ENCODE measurements at regions not wholly inside any gene's neighbourhood (a gene's known extent, or its start where the extent isn't known, plus 50 kb on each side); places are given as distances from the start of the nearest gene placed in this dataset.
"Not testable (repeated sequence)": the region's sequence is repeated elsewhere in the genome, so short reads cannot be mapped to it uniquely, and the experiment has no call there.

DNA sequence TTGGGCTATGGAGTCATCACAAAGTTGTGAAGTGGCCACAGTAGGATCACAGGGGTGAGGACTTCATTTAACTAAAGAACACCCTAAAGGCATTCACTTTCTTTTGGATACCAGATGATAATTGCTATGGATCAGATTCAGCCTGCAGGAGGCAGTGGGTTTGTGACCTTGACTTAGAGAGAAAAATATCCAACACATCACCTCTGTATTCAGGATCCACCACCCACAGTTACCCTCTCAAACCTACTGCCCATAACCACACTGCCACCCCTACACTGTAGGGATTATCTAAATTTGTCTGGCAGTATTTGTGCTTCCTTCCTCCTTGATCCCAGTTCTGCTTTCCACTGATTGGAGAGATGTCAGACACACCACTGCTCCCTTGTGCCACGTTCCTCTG, 269.4 kb downstream of the MYCN start:
- no peak for FAIRE-seq

DNA sequence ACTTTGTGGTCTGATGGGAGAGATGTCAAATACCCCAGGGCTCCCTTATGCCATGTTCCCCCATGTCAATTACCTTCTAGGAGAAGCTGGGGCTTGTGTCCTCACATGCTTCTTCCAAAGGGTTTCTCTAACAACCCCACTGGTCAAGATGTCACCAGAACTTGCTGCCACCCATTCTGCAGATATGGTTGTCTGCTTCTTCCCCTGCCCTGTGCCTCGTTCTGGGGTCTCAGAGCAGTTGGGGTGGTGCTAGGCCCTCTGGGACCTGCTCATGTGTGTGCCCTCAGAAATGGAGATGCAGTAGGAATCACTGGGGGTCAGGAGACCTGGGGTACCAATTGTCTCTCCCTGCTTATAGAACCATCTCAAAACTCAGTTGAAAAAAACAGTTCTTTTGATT, 268.6 kb downstream of the MYCN start:
- no peak for FAIRE-seq

DNA sequence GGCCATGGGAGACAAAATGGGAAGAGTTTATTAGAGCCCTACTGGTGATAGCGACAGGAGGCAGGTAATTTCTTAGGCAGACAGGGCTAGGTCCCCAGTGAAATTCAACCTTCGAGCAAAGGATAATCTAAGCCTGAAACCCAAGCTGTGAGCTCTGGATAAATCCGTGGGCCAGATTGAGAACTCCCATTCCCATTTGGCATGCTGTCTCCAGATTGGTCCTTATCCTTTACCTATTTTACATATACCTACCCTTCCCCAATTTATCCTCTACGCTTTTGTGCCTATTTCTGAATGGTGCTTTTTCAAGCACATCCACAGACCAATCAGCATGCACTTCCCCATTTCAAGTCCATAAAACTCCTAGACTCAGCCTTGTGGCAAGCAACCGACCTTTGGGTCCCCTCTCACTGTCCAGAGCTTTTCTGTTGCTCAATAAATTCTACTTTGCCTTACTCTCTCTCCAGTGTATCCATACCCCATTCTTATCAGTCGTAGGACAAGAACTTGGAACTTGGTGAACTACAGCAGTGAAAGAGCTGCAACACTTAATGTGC, 268.0 kb downstream of the MYCN start:
- no peak for FAIRE-seq

DNA sequence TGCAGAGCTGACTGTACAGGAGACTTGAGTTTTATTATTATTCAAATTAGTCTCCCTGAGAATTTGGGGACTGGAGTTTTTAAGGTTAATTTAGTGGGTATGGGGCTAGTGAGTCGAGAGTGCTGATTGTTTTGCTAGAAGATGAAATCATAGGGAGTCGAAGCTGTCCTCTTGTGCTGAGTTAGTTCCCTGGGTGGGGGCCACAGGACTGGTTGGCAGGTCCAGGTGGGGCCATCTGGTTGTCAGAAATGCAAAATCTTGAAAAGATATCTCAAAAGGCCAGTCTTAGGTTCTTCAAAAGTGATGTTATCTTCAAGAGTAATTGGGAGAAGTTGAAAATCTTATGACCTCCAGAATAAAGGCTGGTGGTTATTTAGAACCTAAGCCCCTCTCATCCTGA, 267.3 kb downstream of the MYCN start:
- FAIRE-seq, result no peak

DNA sequence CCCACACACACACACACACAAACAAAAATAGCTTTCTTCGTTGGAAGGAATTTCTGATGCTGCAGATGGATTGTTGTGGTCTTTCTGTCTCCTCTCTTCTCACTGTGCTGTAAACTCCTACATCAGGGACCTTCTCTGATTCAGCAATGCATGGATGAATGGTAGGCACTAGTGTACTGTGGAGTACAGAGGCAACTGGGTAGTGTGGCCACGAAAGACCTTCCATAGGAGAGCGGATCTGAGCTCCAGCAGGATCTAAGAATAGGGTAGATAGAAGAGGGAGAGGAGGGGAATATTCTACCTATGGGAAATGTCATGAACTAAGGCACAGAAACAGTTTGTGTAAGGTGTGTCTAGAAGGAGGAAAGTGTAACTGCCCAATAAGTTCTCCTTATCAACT, 266.8 kb downstream of the MYCN start:
- FAIRE-seq, result no peak

DNA sequence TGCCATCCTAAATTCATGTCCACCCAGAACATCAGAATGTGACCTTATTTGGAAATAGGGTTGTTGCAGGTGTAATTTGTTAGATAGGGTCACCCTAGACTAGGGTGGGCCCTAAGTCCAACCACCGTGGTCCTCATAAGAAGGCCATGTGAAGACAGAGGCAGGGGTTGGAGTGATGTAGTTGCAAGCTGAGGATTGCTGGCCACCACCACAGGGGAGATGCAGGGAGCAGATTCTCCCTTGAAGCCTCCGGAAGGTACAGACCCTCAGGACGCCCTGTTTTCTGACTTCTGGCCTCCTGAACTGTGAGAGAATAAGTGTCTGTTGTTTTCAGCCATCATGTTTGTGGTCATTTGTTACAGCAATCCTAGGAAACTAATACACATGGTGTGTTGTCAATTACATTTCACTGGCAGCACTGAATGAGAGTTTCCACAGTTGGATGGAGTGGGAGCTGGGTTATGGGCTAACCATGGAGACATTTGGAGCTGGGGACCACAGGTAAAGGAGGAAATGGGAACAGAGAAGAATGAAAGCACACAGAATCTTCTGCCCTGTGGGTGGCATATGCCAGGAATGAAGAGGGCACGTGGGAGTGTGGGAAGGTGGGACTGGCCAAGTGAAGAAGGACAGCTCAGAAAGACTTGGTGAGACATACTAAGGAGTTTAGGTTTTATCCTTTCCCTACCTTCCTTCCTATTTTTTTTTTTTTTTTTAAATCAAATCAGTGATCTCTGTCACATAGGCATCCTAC, 266.0 kb downstream of the MYCN start:
- no peak for FAIRE-seq

DNA sequence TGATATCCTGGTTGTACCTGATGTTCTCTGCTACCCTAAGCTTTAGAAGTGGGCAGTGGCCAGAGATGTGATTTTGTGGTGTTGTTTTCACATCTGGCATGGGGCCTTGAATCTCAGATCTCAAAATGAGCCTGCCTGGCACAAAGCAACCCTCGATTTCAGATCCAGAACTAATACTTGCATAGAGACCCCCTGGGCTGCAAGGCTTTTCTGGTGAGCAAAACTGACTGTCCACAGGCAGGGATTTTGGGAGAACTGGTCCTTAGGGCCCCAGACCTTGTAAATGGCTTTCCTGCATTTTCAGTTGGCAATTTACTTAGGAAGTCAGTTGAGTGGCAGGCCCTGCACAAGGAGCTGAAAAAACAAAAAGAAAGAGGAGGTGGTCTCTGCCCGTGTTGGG, 265.3 kb downstream of the MYCN start:
- no peak for FAIRE-seq

DNA sequence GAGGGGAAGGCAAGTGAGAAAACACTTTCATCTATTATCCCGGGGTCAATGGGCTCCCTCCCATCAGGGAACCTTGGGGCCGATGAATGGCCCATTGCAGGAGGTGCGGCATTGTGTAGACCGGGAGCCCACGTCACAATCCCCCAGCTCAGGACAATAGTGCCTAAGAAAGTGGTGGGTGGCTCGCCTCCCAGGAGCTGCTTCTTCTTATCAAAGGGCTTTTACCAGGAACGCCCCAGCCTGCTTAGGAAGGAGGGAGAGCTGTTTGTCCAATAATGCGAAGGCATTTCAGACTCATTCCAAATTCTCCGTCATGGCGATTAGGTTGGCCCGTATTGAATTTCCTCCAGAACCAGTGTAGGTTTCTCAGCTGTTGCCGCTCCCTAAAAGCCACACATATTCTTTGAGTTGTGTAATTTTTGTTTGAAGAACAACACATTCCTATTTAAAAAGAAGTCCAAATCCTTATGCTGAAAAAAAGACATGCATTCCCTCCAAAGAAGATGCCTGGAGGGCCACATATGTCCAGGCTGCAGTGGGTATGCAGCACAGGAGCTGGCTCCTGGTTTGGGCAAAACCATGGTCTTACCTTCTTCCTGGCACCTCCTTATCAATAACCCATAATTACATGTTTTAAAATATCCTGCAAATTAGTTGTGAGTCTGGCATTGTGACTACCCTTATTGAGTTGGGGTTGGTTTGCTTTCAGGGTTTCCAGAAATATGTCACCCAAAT, 264.7 kb downstream of the MYCN start:
- no peak for FAIRE-seq

DNA sequence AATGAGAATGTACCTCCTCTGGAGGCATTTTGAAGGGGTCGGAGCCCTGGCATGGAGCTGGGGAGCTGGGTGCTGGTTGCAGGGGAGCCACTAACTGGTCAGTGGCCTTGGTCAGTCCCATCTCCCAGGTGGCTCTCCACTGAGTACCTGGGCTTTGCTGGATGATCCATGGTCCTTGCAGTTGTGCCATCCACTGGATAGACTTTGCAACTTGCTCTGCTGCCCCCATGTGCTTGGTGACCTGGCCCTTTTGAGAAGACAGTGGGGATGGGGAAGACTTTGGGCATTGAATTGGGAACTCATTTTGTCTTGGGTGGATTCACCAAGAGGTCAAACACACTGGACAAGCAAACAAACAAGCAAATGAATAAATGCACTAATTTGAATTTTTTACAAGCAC, 263.9 kb downstream of the MYCN start:
- no peak for FAIRE-seq

DNA sequence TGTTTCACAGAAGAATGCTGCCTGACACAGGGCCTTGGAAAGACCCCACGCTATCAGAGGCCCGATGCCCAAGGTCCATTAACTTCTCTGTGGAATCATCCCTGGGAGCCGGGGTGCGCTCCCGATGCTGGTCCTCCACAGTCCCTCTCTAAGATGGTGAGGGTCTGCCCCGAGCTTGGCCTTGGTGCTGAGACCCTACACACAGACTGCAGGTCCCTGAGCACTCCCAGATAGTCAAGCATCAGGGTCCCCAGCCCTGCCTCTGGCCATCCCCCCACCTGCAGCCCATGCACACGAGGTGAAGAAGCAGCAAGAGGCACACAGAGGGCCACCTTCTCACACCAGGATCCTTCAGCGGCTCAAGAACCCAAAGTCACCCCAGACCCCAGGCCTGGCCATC, 263.3 kb downstream of the MYCN start:
- no peak for FAIRE-seq

DNA sequence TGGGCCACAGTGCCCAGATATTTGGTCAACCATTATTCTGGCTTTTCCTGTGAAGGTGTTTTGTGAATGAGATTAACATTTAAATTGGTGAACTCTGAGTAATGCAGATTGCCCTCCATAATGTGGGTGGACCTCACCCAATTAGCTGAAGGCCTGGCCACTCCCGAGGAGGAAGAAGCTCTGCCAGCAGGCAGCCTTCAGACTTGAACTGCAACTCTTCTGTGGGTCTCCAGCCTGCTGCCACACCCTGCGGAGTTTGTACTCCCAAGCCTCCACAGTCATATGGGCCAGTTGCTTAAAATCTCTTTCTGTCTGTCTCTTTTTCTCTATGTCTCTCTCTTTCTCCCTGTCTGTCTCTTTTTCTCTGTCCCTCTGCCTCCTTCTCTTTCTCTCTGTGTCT, 262.7 kb downstream of the MYCN start:
- no peak for FAIRE-seq

DNA sequence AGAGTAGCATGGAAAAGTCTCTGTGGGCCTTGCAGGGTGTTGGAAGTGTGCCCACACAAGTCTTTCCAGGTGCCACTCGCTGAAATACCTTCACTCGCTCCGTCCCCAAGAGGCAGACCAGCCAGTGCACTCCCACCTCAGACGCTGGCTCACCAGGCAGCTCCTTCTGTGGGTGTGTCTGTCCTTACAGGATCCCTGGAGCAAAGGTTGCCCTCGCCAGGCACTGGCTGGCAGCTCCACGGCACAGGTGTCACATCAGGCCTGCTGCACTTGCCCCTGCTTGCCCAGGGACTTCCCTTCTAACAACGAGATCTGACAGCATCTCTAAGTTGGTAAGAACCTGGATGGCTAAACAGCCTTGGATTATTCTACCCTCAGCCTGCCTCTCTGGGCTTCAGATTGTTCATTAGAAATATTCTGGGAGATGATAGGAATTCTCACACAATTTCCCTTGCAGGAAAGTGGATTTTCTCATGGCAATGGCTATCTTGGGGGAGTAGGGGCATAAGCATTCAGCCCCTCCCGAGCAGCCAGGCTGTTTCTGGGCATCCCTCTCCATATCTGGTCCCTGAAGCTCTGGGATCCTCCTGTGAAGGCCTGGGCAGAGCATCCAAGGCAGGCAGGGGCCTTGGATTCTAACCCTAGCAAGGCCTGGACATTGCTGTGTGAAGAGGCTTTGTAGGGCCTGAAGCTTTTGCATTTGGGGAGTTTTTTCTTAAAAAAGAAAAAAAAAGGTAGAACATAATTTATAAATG, 262.1 kb downstream of the MYCN start:
- no peak for FAIRE-seq

DNA sequence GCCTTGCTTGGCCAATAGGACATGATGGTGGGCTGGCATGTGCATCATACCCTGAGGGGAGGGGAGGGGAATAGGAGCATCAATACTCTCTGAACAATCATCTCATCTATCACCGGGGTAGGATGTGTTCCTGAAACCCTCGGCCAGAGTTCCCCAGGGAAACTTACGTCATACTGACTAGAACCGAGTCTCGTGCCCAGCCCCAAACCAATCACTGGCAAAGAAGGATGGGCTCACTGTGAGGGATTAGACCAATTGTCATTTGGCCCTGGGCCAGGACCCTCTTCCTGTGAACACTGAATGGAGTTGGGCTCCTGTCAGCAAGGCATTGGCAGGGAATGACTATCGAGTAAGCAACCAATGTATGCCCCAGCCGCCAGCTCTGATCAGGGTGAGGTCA, 261.5 kb downstream of the MYCN start:
- no peak for FAIRE-seq

DNA sequence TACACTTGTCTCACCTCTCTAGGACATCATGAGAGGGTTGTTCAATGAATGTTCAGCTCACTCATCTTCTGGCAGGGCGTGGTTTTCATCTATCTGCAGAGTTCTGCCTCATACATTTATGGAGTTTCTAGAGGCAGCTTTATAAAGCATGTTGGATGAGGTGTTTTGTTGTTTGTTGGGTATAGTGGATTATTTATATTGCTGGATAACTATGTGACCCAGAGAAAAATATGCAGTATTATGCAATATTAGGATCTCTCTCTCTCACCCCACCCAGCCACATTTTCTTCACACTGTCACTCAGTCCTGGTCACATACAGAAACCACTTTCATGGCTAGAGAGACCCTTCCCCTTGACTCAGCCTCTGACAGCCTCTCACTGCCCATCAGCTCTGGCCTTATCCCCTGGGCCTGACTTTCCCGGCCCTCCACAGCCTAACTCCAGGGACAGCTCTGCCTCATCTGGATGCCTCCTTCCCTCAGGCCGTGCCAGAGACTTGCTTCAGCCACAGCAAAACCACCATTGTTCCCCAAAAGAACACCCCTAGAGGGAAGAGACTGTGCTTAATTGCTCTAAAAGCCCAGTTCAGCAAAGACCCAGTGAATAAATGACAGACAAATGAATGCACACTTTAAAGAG, 260.3 kb downstream of the MYCN start:
- FAIRE-seq, result no peak

DNA sequence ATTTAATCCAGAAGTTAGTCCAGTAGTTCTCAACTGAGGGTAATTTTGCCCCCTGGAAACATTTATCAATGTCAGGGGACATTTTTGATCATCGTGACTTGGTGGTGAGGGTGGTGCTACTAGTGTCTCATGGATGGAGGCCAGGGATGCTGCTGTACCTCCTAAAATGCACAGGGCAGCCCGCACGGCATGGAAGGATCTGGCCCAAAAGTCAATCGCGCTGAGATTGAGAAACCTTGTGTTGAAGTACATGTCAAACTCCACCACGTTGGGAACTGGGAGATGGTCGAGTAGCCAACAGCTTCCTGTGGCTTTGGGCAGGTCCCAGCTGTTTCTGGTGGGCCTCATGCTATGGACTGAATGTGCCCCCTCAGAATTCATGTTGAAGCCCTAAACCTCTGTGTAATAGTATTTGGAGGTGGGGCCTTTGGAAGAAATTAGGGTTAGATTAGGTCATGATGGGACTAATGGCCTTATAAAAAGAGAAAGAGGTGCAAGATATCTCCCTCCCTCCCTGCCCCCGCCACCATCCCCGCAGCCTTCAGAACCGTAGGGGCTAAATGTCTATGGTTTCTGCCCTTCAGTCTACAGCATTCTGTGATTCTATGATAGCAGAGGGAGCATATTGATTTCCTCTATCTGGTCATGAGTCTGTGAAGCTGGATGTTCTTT, 259.7 kb downstream of the MYCN start:
- FAIRE-seq, result no peak

DNA sequence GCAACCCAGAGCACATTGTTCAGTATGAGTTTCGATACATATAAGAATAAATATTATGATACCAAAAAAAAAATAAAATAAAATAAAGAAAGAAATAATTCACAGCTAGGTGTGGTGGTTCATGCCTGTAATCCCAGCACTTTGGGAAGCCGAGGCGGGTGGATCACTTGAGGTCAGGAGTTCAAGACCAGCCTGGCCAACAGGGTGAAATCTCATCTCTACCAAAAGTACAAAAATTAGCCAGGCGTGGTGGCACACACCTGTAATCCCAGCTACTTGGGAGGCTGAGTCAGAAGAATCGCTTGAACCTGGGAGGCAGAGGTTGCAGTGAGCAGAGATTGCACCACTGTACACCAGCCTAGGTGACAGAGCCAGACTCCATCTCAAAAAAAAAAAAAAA, 258.9 kb downstream of the MYCN start:
- not testable (repeated sequence) for FAIRE-seq

DNA sequence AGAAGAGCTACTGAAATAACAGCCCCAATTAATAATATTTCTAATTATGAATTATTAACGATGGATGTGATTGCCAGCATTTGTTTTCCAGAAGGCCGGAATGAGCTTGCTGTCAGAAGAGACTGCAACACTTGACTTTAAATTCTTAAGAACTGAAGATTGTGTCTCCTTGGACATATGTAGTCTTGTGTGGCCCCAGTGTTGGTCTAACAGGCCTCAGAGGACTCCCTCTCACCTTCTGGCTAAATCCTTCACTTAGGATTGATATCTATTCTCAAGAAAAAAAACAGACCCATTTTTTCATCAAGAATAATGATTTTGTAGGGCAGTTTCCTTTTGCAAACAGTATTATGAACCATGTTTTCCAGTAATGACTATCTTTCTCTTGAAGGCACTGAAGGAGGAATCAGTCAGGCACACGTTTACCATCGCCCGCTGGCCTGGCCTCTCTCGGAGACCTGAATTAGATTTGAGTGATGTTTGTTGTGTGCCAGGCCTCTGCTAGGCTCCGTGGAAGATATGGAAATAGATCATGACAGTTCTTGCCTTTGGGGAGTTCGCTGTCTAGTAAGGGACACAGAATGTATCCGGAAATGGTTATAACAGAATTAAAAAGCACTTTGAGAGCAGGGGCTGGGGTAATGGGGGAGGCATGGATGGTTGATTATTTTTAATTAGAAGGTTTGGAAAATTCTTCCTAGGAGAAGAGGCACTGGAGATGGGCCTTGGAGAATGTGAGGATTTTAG, 258.0 kb downstream of the MYCN start:
- FAIRE-seq, result no peak

DNA sequence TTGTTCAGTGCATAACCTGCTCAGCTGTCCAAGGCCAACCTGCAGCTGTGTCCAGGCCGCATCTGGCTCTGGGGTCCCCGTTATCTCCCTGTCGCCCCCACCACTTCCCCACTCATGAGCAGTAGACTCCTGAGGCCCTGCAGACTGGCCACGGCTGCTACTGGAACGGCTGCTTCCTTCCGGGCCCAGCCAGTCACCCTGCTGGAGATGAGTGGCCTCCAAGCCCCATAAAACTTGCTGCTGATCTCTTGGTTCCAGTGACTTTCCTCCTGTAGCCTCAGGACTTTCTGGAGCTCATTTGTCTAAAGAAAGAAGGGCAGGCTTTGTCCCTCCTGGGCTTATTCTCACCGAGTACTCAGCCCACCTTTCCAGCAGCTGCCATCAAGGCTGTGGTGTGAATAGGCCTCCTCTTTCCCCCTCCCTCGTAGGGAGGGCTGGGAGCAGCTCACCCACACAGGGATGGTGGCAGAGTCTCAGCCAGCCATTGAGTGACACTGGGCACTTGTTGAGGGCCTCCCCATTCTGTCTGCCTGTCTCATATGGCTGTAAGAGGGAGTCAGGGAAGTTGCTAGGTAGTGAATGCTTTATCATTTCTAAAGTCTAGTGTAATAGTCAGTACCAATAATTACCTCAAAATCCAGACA, 257.3 kb downstream of the MYCN start:
- FAIRE-seq, result no peak

DNA sequence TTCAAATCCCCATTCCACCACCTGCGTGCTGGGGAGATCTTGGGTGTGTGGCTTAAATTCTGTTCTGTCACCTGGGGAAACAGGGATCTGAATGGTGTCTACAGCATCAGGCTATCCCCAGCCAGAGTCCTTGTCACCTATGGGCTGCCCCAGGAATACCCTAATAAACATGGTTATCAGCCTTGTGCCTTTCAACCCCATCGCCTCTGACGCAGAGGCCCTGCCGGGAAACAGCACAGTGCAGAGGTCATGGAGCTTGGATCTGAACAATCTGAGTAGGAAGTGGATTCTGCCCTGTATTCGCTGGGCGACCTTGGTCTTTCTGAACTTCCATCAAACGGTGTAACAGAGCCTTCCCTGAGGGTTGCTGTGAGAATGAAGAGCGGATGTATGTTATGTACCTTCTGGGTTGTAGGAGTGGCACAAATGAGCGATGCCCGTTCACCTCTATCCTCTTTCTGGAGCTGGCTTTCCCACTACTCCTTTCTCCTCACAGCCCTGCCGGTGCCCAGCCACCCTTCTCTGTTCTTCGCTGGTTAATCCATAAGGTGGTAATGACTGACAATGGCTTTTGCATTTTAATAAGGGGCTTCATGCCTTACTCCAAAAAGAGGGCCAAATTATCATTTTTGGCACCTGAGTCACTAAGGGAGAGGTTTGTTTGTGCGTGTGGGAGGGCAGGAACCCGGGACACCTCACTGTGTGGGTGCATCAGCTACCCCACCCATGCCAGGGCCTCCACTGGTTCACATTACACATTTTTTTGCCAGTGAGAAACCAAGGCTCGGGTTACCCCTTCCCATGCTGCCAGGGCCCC, 256.5 kb downstream of the MYCN start:
- no peak for FAIRE-seq

DNA sequence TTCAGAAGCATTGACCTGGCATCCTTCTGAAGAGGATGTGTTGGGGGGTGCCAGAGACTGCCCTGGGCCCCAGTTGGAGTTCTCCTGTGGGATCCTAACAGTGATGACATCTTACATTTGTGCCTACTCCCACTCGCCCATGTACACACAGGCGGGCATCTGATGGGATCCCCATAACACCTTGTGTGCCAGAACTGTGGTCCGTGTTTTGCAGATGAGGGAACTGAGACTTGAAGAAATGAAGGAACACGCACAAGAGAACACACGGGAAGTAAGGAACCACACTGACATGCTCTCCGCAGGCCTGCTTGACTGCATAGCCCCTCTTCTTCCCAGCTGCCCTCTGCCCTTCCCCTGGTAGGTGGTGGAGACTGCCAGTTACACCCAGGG, 255.3 kb downstream of the MYCN start:
- no peak for FAIRE-seq
